Esophagus muscularis mucosa (tissue), 4 donors: ENCODE measurements at regions not wholly inside any gene's neighbourhood (a gene's known extent, or its start where the extent isn't known, plus 50 kb on each side); places are given as distances from the start of the nearest gene placed in this dataset.

Experiments
- DNase-seq: peaks from one replicate; pipeline ENCODE4 v3.0.0-alpha.2; 2017; ENCODE audit errors: extremely low spot score
- H3K27ac ChIP-seq, 4 donors: fragments of 200-600 bp; sonication (generic); replicated peaks in 1 of 4; 1 replicate in 3 of 4; 2 replicates in 1 of 4; pipeline ENCODE4 v1.5.1; 2016 to 2019; ENCODE audit warnings: mild to moderate bottlenecking in 1 of 4
- H3K27me3 ChIP-seq, 4 donors: fragments of 200-600 bp; sonication (generic); one replicate each; pipeline versions ENCODE4 v1.5.1 to v1.6.0; 2016 to 2019
- H3K36me3 ChIP-seq, 4 donors: fragments of 200-600 bp; sonication (generic); one replicate each; pipeline ENCODE4 v1.5.1; 2016 to 2019
- H3K4me1 ChIP-seq, 4 donors: fragments of 200-600 bp; sonication (generic); one replicate each; pipeline ENCODE4 v1.5.1; 2016 to 2019
- H3K4me3 ChIP-seq, 4 donors: fragments of 200-600 bp; sonication (generic); 1 replicate in 2 of 4; 2 replicates in 2 of 4; pipeline ENCODE4 v1.5.1; 2016 to 2019; ENCODE audit warnings: mild to moderate bottlenecking in 4 of 4, moderate library complexity in 1 of 4
- H3K9me3 ChIP-seq, 4 donors: fragments of 200-600 bp; sonication (generic); 1 replicate in 3 of 4; 2 replicates in 1 of 4; pipeline ENCODE4 v1.5.1; 2016 to 2019
- CTCF ChIP-seq, 3 experiments: fragments of 200-600 bp in 2 of 3; fragments of 450-650 bp in 1 of 3; sonication (generic) in 2 of 3; IDR thresholded peaks; one replicate each; pipeline ENCODE4 v1.5.1; 2017 to 2019; ENCODE audit warnings: antibody characterized with exemption in 3 of 3, mild to moderate bottlenecking in 2 of 3, moderate library complexity in 1 of 3
- EP300 ChIP-seq: sonication (generic); formaldehyde crosslinking; IDR thresholded peaks from one replicate; pipeline ENCODE4 v1.6.1; 2017; ENCODE audit warnings: antibody characterized with exemption
- POLR2A ChIP-seq: fragments of 450-650 bp; IDR thresholded peaks from one replicate; pipeline ENCODE4 v1.6.1; 2017; ENCODE audit warnings: antibody characterized with exemption, moderate library complexity, mild to moderate bottlenecking, low read depth
- POLR2AphosphoS5 ChIP-seq, 2 donors: sonication (generic); formaldehyde crosslinking; IDR thresholded peaks; one replicate each; pipeline ENCODE4 v1.6.1; 2017; ENCODE audit warnings: antibody characterized with exemption in 2 of 2
- WGBS: methylation state at CpG from one replicate; pipeline ENCODE4 v1.1.5; 2018; 5-methylcytosine and 5-hydroxymethylcytosine counted together
- intact Hi-C: fragments of 100-400 bp; cut with DNase I; formaldehyde crosslinking; loops from one replicate; pipeline ENCODE4 v1.15.1; 2023

- TF ChIP-seq EP300, result no peak
- TF ChIP-seq POLR2AphosphoS5 (IDR thresholded peaks at IDR 0.05), result no peak
- TF ChIP-seq POLR2A, result no peak
- TF ChIP-seq CTCF (IDR thresholded peaks at IDR 0.05), result no peak
- intact Hi-C loops, result no loop called here
- Histone ChIP-seq H3K27ac (no peak overlapping the region), H3K9me3 (no peaks in the 10 kb centered on the region), H3K4me1 (no peaks in the 10 kb centered on the region), H3K36me3 (no peaks in the 10 kb centered on the region), H3K4me3 (no peak overlapping the region), H3K27me3 (no peaks in the 10 kb centered on the region)
- DNase-seq, result no peak
- WGBS, result 92% methylated on average over 9 of the region's 9 CpGs
Measured at GRCh38 chr7:10085231-10085630, 888.4 kb upstream of the PHF14 start.

- Histone ChIP-seq H3K4me3 (no peak overlapping the region), H3K27ac (no peak overlapping the region), H3K9me3 (no peaks in the 10 kb centered on the region), H3K36me3 (no peaks in the 10 kb centered on the region), H3K27me3 (no peaks in the 10 kb centered on the region), H3K4me1 (no peaks in the 10 kb centered on the region)
- no peak for DNase-seq
- intact Hi-C loops, result no loop called here
- 78% methylated on average over 2 of the region's 2 CpGs for WGBS
- TF ChIP-seq EP300, result no peak
- no peak for TF ChIP-seq CTCF (IDR thresholded peaks at IDR 0.05)
- TF ChIP-seq POLR2AphosphoS5 (IDR thresholded peaks at IDR 0.05), result no peak
- TF ChIP-seq POLR2A, result no peak
Measured at GRCh38 chr7:10100572-10100971, 873.1 kb upstream of the PHF14 start.

- no peak overlapping the region for H3K4me3 ChIP-seq
- H3K9me3 ChIP-seq, result no peaks in the 10 kb centered on the region
- no peaks in the 10 kb centered on the region for H3K27me3 ChIP-seq
- intact Hi-C loops, result no loop called here
- H3K27ac ChIP-seq, result no peak overlapping the region
- no peak for DNase-seq
- no peaks in the 10 kb centered on the region for H3K4me1 ChIP-seq
- H3K36me3 ChIP-seq, result no peaks in the 10 kb centered on the region
- WGBS, result 45% methylated on average over 2 of the region's 2 CpGs
- TF ChIP-seq POLR2AphosphoS5 (IDR thresholded peaks at IDR 0.05), result no peak
- TF ChIP-seq POLR2A, result no peak
- TF ChIP-seq EP300, result no peak
- TF ChIP-seq CTCF (IDR thresholded peaks at IDR 0.05), result no peak
Measured at GRCh38 chr7:10101351-10101750, 872.3 kb upstream of the PHF14 start.

GRCh38 chr7:10104292-10104691 lies 869.4 kb upstream of the PHF14 start:
- Histone ChIP-seq H3K27ac (no peak overlapping the region), H3K27me3 (no peaks in the 10 kb centered on the region), H3K9me3 (no peaks in the 10 kb centered on the region), H3K4me1 (no peaks in the 10 kb centered on the region), H3K4me3 (no peak overlapping the region), H3K36me3 (no peaks in the 10 kb centered on the region)
- TF ChIP-seq CTCF (IDR thresholded peaks at IDR 0.05), result no peak
- TF ChIP-seq POLR2AphosphoS5 (IDR thresholded peaks at IDR 0.05), result no peak
- no peak for TF ChIP-seq EP300
- TF ChIP-seq POLR2A, result no peak
- intact Hi-C loops, result no loop called here
- 86% methylated on average over 3 of the region's 3 CpGs for WGBS
- no peak for DNase-seq

- WGBS, result 70% methylated on average over 1 of the region's 1 CpG
- Histone ChIP-seq H3K36me3 (no peaks in the 10 kb centered on the region), H3K4me1 (no peaks in the 10 kb centered on the region), H3K27ac (no peak overlapping the region), H3K27me3 (no peaks in the 10 kb centered on the region), H3K4me3 (no peak overlapping the region), H3K9me3 (no peaks in the 10 kb centered on the region)
- intact Hi-C loops, result no loop called here
- no peak for TF ChIP-seq POLR2AphosphoS5 (IDR thresholded peaks at IDR 0.05)
- no peak for TF ChIP-seq EP300
- DNase-seq, result no peak
Measured at GRCh38 chr7:10106609-10107008, 867.1 kb upstream of the PHF14 start.
